ENCODE measurements at regions not wholly inside any gene's neighbourhood (a gene's known extent, or its start where the extent isn't known, plus 50 kb on each side); places are given as distances from the start of the nearest gene placed in this dataset.

GRCh38 chr5:112068593-112068992 lies 311.6 kb upstream of the NREP start:
- TF ChIP-seq CTCF (IDR thresholded peaks at IDR 0.05) (no peak), POLR2AphosphoS5 (IDR thresholded peaks at IDR 0.05; ENCODE audit: insufficient read depth in 1 of 2, low read depth in 1 of 2) (no peak)

Measured in vagina (tissue), 2 donors.